ENCODE measurements at regions not wholly inside any gene's neighbourhood (a gene's known extent, or its start where the extent isn't known, plus 50 kb on each side); places are given as distances from the start of the nearest gene placed in this dataset.

GRCh38 chr7:16114633-16115032 is 306.7 kb downstream of the CRPPA start:
- H3K27me3 Mint-ChIP-seq: no peaks in the 10 kb centered on the region
- H3K9me3 Mint-ChIP-seq: peaks cover 0 to 45% (median 6%) of the 10 kb centered on the region in 7 donors
- no peak overlapping the region for H3K4me3 Mint-ChIP-seq
- ATAC-seq (ENCODE audit: low read depth in 2 of 2) (no peak), DNase-seq (no peak)
- H3K4me1 Mint-ChIP-seq: no peaks in the 10 kb centered on the region
- no peak overlapping the region for H3K27ac Mint-ChIP-seq
- no peaks in the 10 kb centered on the region for H3K36me3 Mint-ChIP-seq

- no peaks in the 10 kb centered on the region for H3K4me1 Mint-ChIP-seq
- DNase-seq (no peak), ATAC-seq (ENCODE audit: low read depth in 2 of 2) (no peak)
- no peaks in the 10 kb centered on the region for H3K36me3 Mint-ChIP-seq
- H3K4me3 Mint-ChIP-seq: no peak overlapping the region
- H3K9me3 Mint-ChIP-seq: peaks cover 0 to 51% (median 6%) of the 10 kb centered on the region in 7 donors
- no peak overlapping the region for H3K27ac Mint-ChIP-seq
- H3K27me3 Mint-ChIP-seq: no peaks in the 10 kb centered on the region
Measured at GRCh38 chr7:16114071-16114470, 307.3 kb downstream of the CRPPA start.

GRCh38 chr7:16113058-16113457 is 308.3 kb downstream of the CRPPA start:
- Mint-ChIP-seq H3K9me3 (peaks cover 4 to 61% (median 9%) of the 10 kb centered on the region in 7 donors), H3K27me3 (no peaks in the 10 kb centered on the region), H3K36me3 (no peaks in the 10 kb centered on the region), H3K4me1 (no peaks in the 10 kb centered on the region), H3K27ac (no peak overlapping the region), H3K4me3 (no peak overlapping the region)
- DNase-seq: no peak
- ATAC-seq (ENCODE audit: low read depth in 2 of 2): no peak

GRCh38 chr7:16106869-16107268 is 314.5 kb downstream of the CRPPA start:
- Mint-ChIP-seq H3K27me3 (peaks cover 0 to 2% (median 0%) of the 10 kb centered on the region in 3 donors), H3K36me3 (peaks cover 0 to 8% of the 10 kb centered on the region in 2 donors), H3K4me1 (no peaks in the 10 kb centered on the region), H3K9me3 (peaks cover 9 to 79% (median 30%) of the 10 kb centered on the region in 7 donors), H3K4me3 (no peak overlapping the region), H3K27ac (no peak overlapping the region)
- DNase-seq: no peak
- ATAC-seq (ENCODE audit: low read depth in 2 of 2): no peak

GRCh38 chr7:16106300-16106699 is 315.0 kb downstream of the CRPPA start:
- H3K4me1 Mint-ChIP-seq: no peaks in the 10 kb centered on the region
- H3K36me3 Mint-ChIP-seq: peaks cover 0 to 8% of the 10 kb centered on the region in 2 donors
- no peak for ATAC-seq (ENCODE audit: low read depth in 2 of 2)
- H3K27me3 Mint-ChIP-seq: peaks cover 0 to 6% (median 0%) of the 10 kb centered on the region in 3 donors
- H3K9me3 Mint-ChIP-seq: peaks cover 9 to 85% (median 30%) of the 10 kb centered on the region in 7 donors
- no peak overlapping the region for H3K4me3 Mint-ChIP-seq
- no peak for DNase-seq
- H3K27ac Mint-ChIP-seq: no peak overlapping the region

GRCh38 chr7:16099302-16099849 is 322.0 kb downstream of the CRPPA start:
- no peak overlapping the region for H3K27ac Mint-ChIP-seq
- peaks cover 0 to 20% (median 10%) of the 10 kb centered on the region in 7 donors for H3K9me3 Mint-ChIP-seq
- H3K4me3 Mint-ChIP-seq: no peak overlapping the region
- DNase-seq (no peak), ATAC-seq (ENCODE audit: low read depth in 2 of 2) (no peak)
- H3K36me3 Mint-ChIP-seq: no peaks in the 10 kb centered on the region
- peaks cover 0 to 6% (median 0%) of the 10 kb centered on the region in 3 donors for H3K27me3 Mint-ChIP-seq
- no peaks in the 10 kb centered on the region for H3K4me1 Mint-ChIP-seq

GRCh38 chr7:16098585-16099179 is 322.7 kb downstream of the CRPPA start:
- DNase-seq (no peak), ATAC-seq (ENCODE audit: low read depth in 2 of 2) (no peak)
- H3K27ac Mint-ChIP-seq: no peak overlapping the region
- no peaks in the 10 kb centered on the region for H3K36me3 Mint-ChIP-seq
- H3K27me3 Mint-ChIP-seq: peaks cover 0 to 6% (median 0%) of the 10 kb centered on the region in 3 donors
- peaks cover 0 to 13% (median 6%) of the 10 kb centered on the region in 7 donors for H3K9me3 Mint-ChIP-seq
- H3K4me1 Mint-ChIP-seq: no peaks in the 10 kb centered on the region
- H3K4me3 Mint-ChIP-seq: no peak overlapping the region

- Mint-ChIP-seq H3K27ac (no peak overlapping the region), H3K36me3 (no peaks in the 10 kb centered on the region), H3K27me3 (peaks cover 0 to 6% (median 0%) of the 10 kb centered on the region in 3 donors), H3K4me1 (no peaks in the 10 kb centered on the region), H3K9me3 (peaks cover 0 to 9% (median 6%) of the 10 kb centered on the region in 7 donors), H3K4me3 (no peak overlapping the region)
- DNase-seq: no peak
- ATAC-seq (ENCODE audit: low read depth in 2 of 2): no peak
Measured at GRCh38 chr7:16098058-16098457, 323.3 kb downstream of the CRPPA start.

GRCh38 chr7:16095171-16095950 is 326.0 kb downstream of the CRPPA start:
- no peaks in the 10 kb centered on the region for H3K36me3 Mint-ChIP-seq
- no peak overlapping the region for H3K27ac Mint-ChIP-seq
- no peak overlapping the region for H3K4me3 Mint-ChIP-seq
- H3K27me3 Mint-ChIP-seq: no peaks in the 10 kb centered on the region
- ATAC-seq (ENCODE audit: low read depth in 2 of 2) (no peak), DNase-seq (no peak)
- H3K4me1 Mint-ChIP-seq: no peaks in the 10 kb centered on the region
- H3K9me3 Mint-ChIP-seq: no peaks in the 10 kb centered on the region

- H3K27ac Mint-ChIP-seq: no peak overlapping the region
- H3K4me1 Mint-ChIP-seq: no peaks in the 10 kb centered on the region
- ATAC-seq (ENCODE audit: low read depth in 2 of 2) (no peak), DNase-seq (no peak)
- no peak overlapping the region for H3K4me3 Mint-ChIP-seq
- H3K9me3 Mint-ChIP-seq: no peaks in the 10 kb centered on the region
- H3K27me3 Mint-ChIP-seq: no peaks in the 10 kb centered on the region
- H3K36me3 Mint-ChIP-seq: no peaks in the 10 kb centered on the region
Measured at GRCh38 chr7:16094651-16095050, 326.7 kb downstream of the CRPPA start.

- Mint-ChIP-seq H3K4me1 (no peaks in the 10 kb centered on the region), H3K27me3 (no peaks in the 10 kb centered on the region), H3K27ac (no peak overlapping the region), H3K9me3 (no peaks in the 10 kb centered on the region), H3K4me3 (no peak overlapping the region), H3K36me3 (no peaks in the 10 kb centered on the region)
- ATAC-seq (ENCODE audit: low read depth in 2 of 2) (no peak), DNase-seq (no peak)
Measured at GRCh38 chr7:16092711-16093110, 328.6 kb downstream of the CRPPA start.

- ATAC-seq (ENCODE audit: low read depth in 2 of 2) (no peak), DNase-seq (no peak)
- Mint-ChIP-seq H3K9me3 (no peaks in the 10 kb centered on the region), H3K4me3 (no peak overlapping the region), H3K36me3 (no peaks in the 10 kb centered on the region), H3K4me1 (no peaks in the 10 kb centered on the region), H3K27ac (no peak overlapping the region), H3K27me3 (no peaks in the 10 kb centered on the region)
Measured at GRCh38 chr7:16091701-16092310, 329.5 kb downstream of the CRPPA start.

GRCh38 chr7:16089801-16090200 is 331.5 kb downstream of the CRPPA start:
- DNase-seq: no peak
- H3K4me1 Mint-ChIP-seq: no peaks in the 10 kb centered on the region
- H3K27ac Mint-ChIP-seq: no peak overlapping the region
- H3K36me3 Mint-ChIP-seq: no peaks in the 10 kb centered on the region
- H3K4me3 Mint-ChIP-seq: no peak overlapping the region
- no peaks in the 10 kb centered on the region for H3K9me3 Mint-ChIP-seq
- no peak for ATAC-seq (ENCODE audit: low read depth in 2 of 2)
- no peaks in the 10 kb centered on the region for H3K27me3 Mint-ChIP-seq

GRCh38 chr7:16089191-16089590 is 332.1 kb downstream of the CRPPA start:
- Mint-ChIP-seq H3K4me3 (no peak overlapping the region), H3K9me3 (no peaks in the 10 kb centered on the region), H3K36me3 (no peaks in the 10 kb centered on the region), H3K27ac (no peak overlapping the region), H3K4me1 (no peaks in the 10 kb centered on the region), H3K27me3 (no peaks in the 10 kb centered on the region)
- DNase-seq (no peak), ATAC-seq (ENCODE audit: low read depth in 2 of 2) (no peak)
